DOHH2 (cell line): ENCODE measurements at regions not wholly inside any gene's neighbourhood (a gene's known extent, or its start where the extent isn't known, plus 50 kb on each side); places are given as distances from the start of the nearest gene placed in this dataset.

Experiments used
- H3F3A ChIP-seq: fragments of 200-600 bp; sonication (generic), shearing (Covaris generic); 2 replicates; pipeline ENCODE4 v1.6.0; 2016; ENCODE audit warnings: antibody characterized with exemption, mild to moderate bottlenecking; ENCODE audit not compliant: control insufficient read depth, insufficient read depth
- H3K27ac ChIP-seq: fragments of 200-600 bp; sonication (generic); 2 replicates; pipeline ENCODE4 v1.5.1; 2014; ENCODE audit warnings: low read depth, mild to moderate bottlenecking, low read length, moderate library complexity
- H3K27me3 ChIP-seq: fragments of 200-600 bp; sonication (generic); 2 replicates; pipeline ENCODE4 v1.6.1; 2014; ENCODE audit warnings: mild to moderate bottlenecking, low read length, mixed read lengths; ENCODE audit not compliant: control insufficient read depth
- H3K36me3 ChIP-seq: fragments of 200-600 bp; sonication (generic); 2 replicates; pipeline ENCODE4 v1.6.1; 2014; ENCODE audit warnings: mild to moderate bottlenecking, low read length, moderate library complexity, mixed read lengths; ENCODE audit not compliant: control insufficient read depth
- H3K4me1 ChIP-seq: fragments of 200-600 bp; sonication (generic); 2 replicates; pipeline ENCODE4 v1.6.1; 2014; ENCODE audit warnings: mild to moderate bottlenecking, low read length, mixed read lengths; ENCODE audit not compliant: control insufficient read depth
- H3K4me2 ChIP-seq: fragments of 200-600 bp; sonication (generic); 2 replicates; pipeline ENCODE4 v1.6.0; 2014; ENCODE audit warnings: mild to moderate bottlenecking, low read length, moderate library complexity
- H3K4me3 ChIP-seq: fragments of 200-600 bp; sonication (generic); 2 replicates; pipeline ENCODE4 v1.5.1; 2014; ENCODE audit warnings: mild to moderate bottlenecking, low read length, mixed read lengths
- H3K79me2 ChIP-seq: fragments of 200-600 bp; sonication (generic); 2 replicates; pipeline ENCODE4 v1.6.1; 2014; ENCODE audit warnings: mild to moderate bottlenecking, low read length, mixed read lengths; ENCODE audit not compliant: control insufficient read depth
- H3K9me2 ChIP-seq: fragments of 200-600 bp; sonication (generic); replicated peaks from 2 replicates; pipeline ENCODE4 v1.6.1; 2014; ENCODE audit warnings: mild to moderate bottlenecking, low read length, mixed read lengths; ENCODE audit not compliant: control insufficient read depth
- H3K9me3 ChIP-seq: fragments of 200-600 bp; sonication (generic); 2 replicates; pipeline ENCODE4 v1.6.1; 2014; ENCODE audit warnings: antibody characterized with exemption, low read length, mixed read lengths; ENCODE audit not compliant: control insufficient read depth, insufficient read depth
- H4K20me1 ChIP-seq: fragments of 200-600 bp; sonication (generic); 2 replicates; pipeline ENCODE4 v1.6.0; 2014; ENCODE audit warnings: low read depth, mild to moderate bottlenecking, antibody characterized with exemption, low read length, moderate library complexity; ENCODE audit not compliant: control insufficient read depth, insufficient read depth
- CTCF ChIP-seq: fragments of 200-600 bp; sonication (generic); IDR thresholded peaks from one replicate; pipeline ENCODE4 v1.5.1; 2014; ENCODE audit warnings: antibody characterized with exemption, mild to moderate bottlenecking, low read depth, low read length; ENCODE audit not compliant: poor library complexity, severe bottlenecking
- EZH2phosphoT487 ChIP-seq: fragments of 200-600 bp; sonication (generic); IDR thresholded peaks from 2 replicates; pipeline ENCODE4 v1.6.1; 2017; ENCODE audit warnings: borderline replicate concordance, mild to moderate bottlenecking, antibody characterized with exemption, low read length, moderate library complexity, mixed read lengths

DNA sequence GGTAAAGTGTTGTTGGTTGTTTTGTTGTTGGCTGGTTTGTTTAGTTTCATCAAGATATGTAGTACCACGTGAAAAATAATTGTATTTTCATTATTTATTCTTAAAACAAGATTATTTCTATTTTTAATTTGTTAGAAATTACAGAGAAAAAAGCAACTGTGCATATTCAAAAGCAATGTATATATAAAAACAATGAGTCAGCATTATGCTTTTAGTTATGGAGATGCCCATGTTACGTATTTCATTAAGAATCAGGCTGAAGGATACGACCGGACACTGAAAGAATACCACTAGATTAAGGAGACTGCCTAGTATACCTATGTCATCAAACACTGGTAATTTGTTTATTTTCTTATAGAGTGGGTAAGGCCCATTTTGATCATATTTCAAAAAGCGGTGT is 1188.4 kb upstream of the NXPH2 start:
- H3K27me3 ChIP-seq = no peaks in the 10 kb centered on the region
- TF ChIP-seq CTCF (no peak), EZH2phosphoT487 (no peak)
- H3K9me3 ChIP-seq = peaks cover 5% of the 10 kb centered on the region; the same call in 1 of the 2 replicates
- H3K79me2 ChIP-seq = no peaks in the 10 kb centered on the region
- H3K9me2 ChIP-seq = no peaks in the 10 kb centered on the region
- H3K36me3 ChIP-seq = no peaks in the 10 kb centered on the region
- no peak overlapping the region for H3K4me2 ChIP-seq
- H3F3A ChIP-seq = no peaks in the 10 kb centered on the region
- no peaks in the 10 kb centered on the region for H4K20me1 ChIP-seq
- no peaks in the 10 kb centered on the region for H3K4me1 ChIP-seq
- no peak overlapping the region for H3K4me3 ChIP-seq
- H3K27ac ChIP-seq = no peak overlapping the region

DNA sequence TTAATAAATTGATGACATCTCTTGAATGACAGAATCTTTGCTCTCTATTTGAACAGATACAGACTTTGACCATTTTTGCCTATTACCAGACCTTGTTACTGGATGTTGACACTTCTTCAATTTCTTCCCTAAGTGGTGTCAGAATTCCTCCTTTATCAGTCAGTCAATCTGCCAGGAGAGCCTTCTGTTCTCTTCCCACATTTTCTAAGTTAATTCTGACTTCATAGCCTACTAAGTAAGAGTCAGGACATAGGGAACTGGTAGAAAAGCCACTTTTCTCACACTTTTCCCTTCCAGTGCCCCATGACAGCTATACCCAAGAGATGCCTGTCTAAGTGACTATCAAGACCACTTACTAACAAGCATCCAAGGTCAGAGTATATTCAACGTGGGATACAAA is 1187.5 kb upstream of the NXPH2 start:
- Histone ChIP-seq H3K9me2 (no peaks in the 10 kb centered on the region), H4K20me1 (no peaks in the 10 kb centered on the region), H3K27ac (no peak overlapping the region), H3K4me3 (no peak overlapping the region), H3K36me3 (no peaks in the 10 kb centered on the region), H3K9me3 (peaks cover 5% of the 10 kb centered on the region; the same call in 1 of the 2 replicates), H3F3A (no peaks in the 10 kb centered on the region), H3K4me2 (no peak overlapping the region), H3K27me3 (no peaks in the 10 kb centered on the region), H3K4me1 (no peaks in the 10 kb centered on the region), H3K79me2 (no peaks in the 10 kb centered on the region)
- no peak for TF ChIP-seq CTCF

GRCh38 chr2:139964721-139965440 is 1184.7 kb upstream of the NXPH2 start:
- Histone ChIP-seq H3K4me2 (no peak overlapping the region), H4K20me1 (no peaks in the 10 kb centered on the region), H3K4me3 (no peak overlapping the region), H3K4me1 (no peaks in the 10 kb centered on the region), H3K27me3 (no peaks in the 10 kb centered on the region), H3K36me3 (no peaks in the 10 kb centered on the region), H3K27ac (no peak overlapping the region), H3K9me3 (no peaks in the 10 kb centered on the region), H3K9me2 (no peaks in the 10 kb centered on the region), H3K79me2 (no peaks in the 10 kb centered on the region), H3F3A (no peaks in the 10 kb centered on the region)
- TF ChIP-seq EZH2phosphoT487 = no peak
- no peak for TF ChIP-seq CTCF
